OCI-LY7 (cell line): ENCODE measurements at regions not wholly inside any gene's neighbourhood (a gene's known extent, or its start where the extent isn't known, plus 50 kb on each side); places are given as distances from the start of the nearest gene placed in this dataset.

Experiments
- BruUV-seq: library from RNA; stranded (reverse); fragments of 400-500 nt; replicated peaks from 2 replicates; lab custom pipeline; 2021; lab: Mats Ljungman, UMichigan
- CTCF ChIA-PET: fragments of 300-600 bp; sonication (Branson Sonifier 250); formaldehyde crosslinking; loops from one replicate; lab custom pipeline; 2022; ENCODE audit warnings: antibody characterized with exemption; ENCODE audit not compliant: unreplicated experiment; lab: Charles Lee
- POLR2A ChIA-PET: fragments of 300-600 bp; sonication (Branson Sonifier 250); formaldehyde crosslinking; loops from one replicate; lab custom pipeline; 2022; ENCODE audit warnings: antibody characterized with exemption; lab: Charles Lee
- DNase-seq: peaks from one replicate; pipeline ENCODE4 v3.0.0-alpha.2; 2015; ENCODE audit warnings: low spot score
- H2AFZ ChIP-seq: fragments of 200-600 bp; sonication (generic), shearing (Covaris generic); 2 replicates; pipeline ENCODE4 v1.6.1; 2014; ENCODE audit warnings: mild to moderate bottlenecking, antibody characterized with exemption, low read length, moderate library complexity
- H3K27ac ChIP-seq: fragments of 200-600 bp; sonication (generic); 2 replicates; pipeline ENCODE4 v1.5.1; 2014; ENCODE audit warnings: mixed run types, low read depth, mild to moderate bottlenecking, moderate library complexity, low read length, inconsistent platforms; ENCODE audit not compliant: poor library complexity, severe bottlenecking
- H3K36me3 ChIP-seq: fragments of 200-600 bp; sonication (generic); 2 replicates; pipeline ENCODE4 v1.6.1; 2014; ENCODE audit warnings: mild to moderate bottlenecking, antibody characterized with exemption, low read length, moderate library complexity, mixed read lengths; ENCODE audit not compliant: insufficient read depth
- H3K4me1 ChIP-seq: fragments of 200-600 bp; sonication (generic); 2 replicates; pipeline ENCODE4 v1.5.1; 2014; ENCODE audit warnings: mild to moderate bottlenecking, low read length; ENCODE audit not compliant: insufficient read depth, poor library complexity, severe bottlenecking
- H3K4me2 ChIP-seq: fragments of 200-600 bp; sonication (generic); 2 replicates; pipeline ENCODE4 v1.6.1; 2014; ENCODE audit warnings: mild to moderate bottlenecking, low read length
- H3K4me3 ChIP-seq: fragments of 200-600 bp; sonication (generic); 2 replicates; pipeline ENCODE4 v1.5.1; 2014; ENCODE audit warnings: mild to moderate bottlenecking, low read depth, low read length; ENCODE audit not compliant: poor library complexity, severe bottlenecking
- H3K79me2 ChIP-seq: fragments of 200-600 bp; sonication (generic); 2 replicates; pipeline ENCODE4 v1.6.1; 2016; ENCODE audit warnings: low read depth, mild to moderate bottlenecking, low read length, moderate library complexity, mixed read lengths; ENCODE audit not compliant: insufficient read depth
- H3K9me2 ChIP-seq: fragments of 200-600 bp; sonication (generic); 2 replicates; pipeline ENCODE4 v1.6.1; 2016; ENCODE audit warnings: mild to moderate bottlenecking, low read length, mixed read lengths; ENCODE audit not compliant: insufficient read depth
- H3K9me3 ChIP-seq: fragments of 200-600 bp; sonication (generic); 2 replicates; pipeline ENCODE4 v1.6.1; 2014; ENCODE audit warnings: mild to moderate bottlenecking, mixed run types, low read length, mixed read lengths
- H4K20me1 ChIP-seq: fragments of 200-600 bp; sonication (generic); 2 replicates; pipeline ENCODE4 v1.6.1; 2014; ENCODE audit warnings: mild to moderate bottlenecking, antibody characterized with exemption, low read length, moderate library complexity, mixed read lengths; ENCODE audit not compliant: insufficient read depth
- EZH2phosphoT487 ChIP-seq: fragments of 200-600 bp; sonication (generic); IDR thresholded peaks from 2 replicates; pipeline ENCODE4 v1.6.1; 2018; ENCODE audit warnings: low read depth, borderline replicate concordance, mild to moderate bottlenecking, mixed run types, antibody characterized with exemption, low read length, moderate library complexity, mixed read lengths
- intact Hi-C: fragments of 100-400 bp; cut with micrococcal nuclease; formaldehyde crosslinking; loops from one replicate; pipeline ENCODE4 v1.10.0; 2022; ENCODE audit not compliant: unreplicated experiment
- TF ChIP-seq, protein P1 (sequence below): fragments of 200-600 bp; sonication (generic); conservative IDR thresholded peaks from 2 replicates; pipeline ENCODE4 v1.5.1; 2014; ENCODE audit warnings: mild to moderate bottlenecking, antibody characterized with exemption, low read length, moderate library complexity, mixed read lengths

GRCh38 chr11:13102865-13103539 is 93.9 kb downstream of the RASSF10 start:
- no peak overlapping the region for H3K4me2 ChIP-seq
- H3K79me2 ChIP-seq = no peaks in the 10 kb centered on the region
- no TSS peak for BruUV-seq
- H3K36me3 ChIP-seq = no peaks in the 10 kb centered on the region
- DNase-seq = no peak
- H3K4me1 ChIP-seq = no peaks in the 10 kb centered on the region
- H3K9me3 ChIP-seq = no peaks in the 10 kb centered on the region
- no peak overlapping the region for H3K4me3 ChIP-seq
- intact Hi-C loops = no loop called here
- ChIA-PET CTCF (no interaction called here), POLR2A (no interaction called here)
- no peak overlapping the region for H2AFZ ChIP-seq
- no peaks in the 10 kb centered on the region for H3K9me2 ChIP-seq
- no peak overlapping the region for H3K27ac ChIP-seq
- TF ChIP-seq, protein P1, sequence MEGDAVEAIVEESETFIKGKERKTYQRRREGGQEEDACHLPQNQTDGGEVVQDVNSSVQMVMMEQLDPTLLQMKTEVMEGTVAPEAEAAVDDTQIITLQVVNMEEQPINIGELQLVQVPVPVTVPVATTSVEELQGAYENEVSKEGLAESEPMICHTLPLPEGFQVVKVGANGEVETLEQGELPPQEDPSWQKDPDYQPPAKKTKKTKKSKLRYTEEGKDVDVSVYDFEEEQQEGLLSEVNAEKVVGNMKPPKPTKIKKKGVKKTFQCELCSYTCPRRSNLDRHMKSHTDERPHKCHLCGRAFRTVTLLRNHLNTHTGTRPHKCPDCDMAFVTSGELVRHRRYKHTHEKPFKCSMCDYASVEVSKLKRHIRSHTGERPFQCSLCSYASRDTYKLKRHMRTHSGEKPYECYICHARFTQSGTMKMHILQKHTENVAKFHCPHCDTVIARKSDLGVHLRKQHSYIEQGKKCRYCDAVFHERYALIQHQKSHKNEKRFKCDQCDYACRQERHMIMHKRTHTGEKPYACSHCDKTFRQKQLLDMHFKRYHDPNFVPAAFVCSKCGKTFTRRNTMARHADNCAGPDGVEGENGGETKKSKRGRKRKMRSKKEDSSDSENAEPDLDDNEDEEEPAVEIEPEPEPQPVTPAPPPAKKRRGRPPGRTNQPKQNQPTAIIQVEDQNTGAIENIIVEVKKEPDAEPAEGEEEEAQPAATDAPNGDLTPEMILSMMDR = no peak
- TF ChIP-seq EZH2phosphoT487 = no peak
- H4K20me1 ChIP-seq = no peaks in the 10 kb centered on the region

GRCh38 chr11:13103962-13104554 is 94.9 kb downstream of the RASSF10 start:
- Histone ChIP-seq H3K4me2 (no peak overlapping the region), H2AFZ (no peak overlapping the region), H3K4me1 (no peaks in the 10 kb centered on the region), H3K9me3 (no peaks in the 10 kb centered on the region), H3K4me3 (no peak overlapping the region), H3K36me3 (no peaks in the 10 kb centered on the region), H4K20me1 (no peaks in the 10 kb centered on the region), H3K27ac (no peak overlapping the region), H3K79me2 (no peaks in the 10 kb centered on the region), H3K9me2 (no peaks in the 10 kb centered on the region)
- ChIA-PET POLR2A (no interaction called here), CTCF (no interaction called here)
- BruUV-seq = no TSS peak
- intact Hi-C loops = no loop called here
- no peak for TF ChIP-seq EZH2phosphoT487
- TF ChIP-seq, protein P1 = no peak
- no peak for DNase-seq

DNA sequence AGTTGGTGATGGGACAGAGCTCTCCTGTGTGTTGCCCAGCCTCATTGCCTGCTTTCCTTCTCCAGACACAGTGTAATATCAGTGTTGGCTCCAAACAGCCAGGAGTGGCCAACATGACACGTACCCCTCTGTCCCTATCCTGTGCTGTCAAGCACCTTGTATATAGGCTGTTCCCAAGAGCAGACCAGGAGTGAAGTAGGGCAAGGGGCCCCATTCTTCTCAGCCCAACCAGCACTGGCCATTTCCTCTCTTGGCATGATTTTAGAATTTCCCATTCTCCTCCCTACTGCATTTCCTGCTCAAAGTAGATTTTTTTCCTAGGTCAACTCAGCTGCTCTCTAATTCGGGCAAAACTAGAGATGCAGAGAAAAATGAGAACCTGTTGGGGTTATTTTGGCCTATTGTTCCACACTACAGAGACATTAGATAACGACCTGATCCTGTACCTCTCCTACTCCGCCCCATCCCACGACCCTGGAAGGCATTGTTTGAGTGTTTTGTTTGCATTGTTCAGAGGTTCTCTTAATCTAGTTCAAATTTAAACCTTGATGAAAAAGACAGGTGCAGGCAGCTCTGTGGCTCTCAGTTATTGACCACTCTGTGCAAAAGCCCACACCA is 95.6 kb downstream of the RASSF10 start:
- ChIA-PET CTCF (no interaction called here), POLR2A (no interaction called here)
- no TSS peak for BruUV-seq
- H3K9me3 ChIP-seq = no peaks in the 10 kb centered on the region
- intact Hi-C loops = no loop called here
- H3K4me2 ChIP-seq = no peak overlapping the region
- H4K20me1 ChIP-seq = no peaks in the 10 kb centered on the region
- no peak overlapping the region for H3K27ac ChIP-seq
- H2AFZ ChIP-seq = no peak overlapping the region
- no peak for TF ChIP-seq EZH2phosphoT487
- TF ChIP-seq, protein P1 = no peak
- no peak overlapping the region for H3K4me3 ChIP-seq
- H3K36me3 ChIP-seq = no peaks in the 10 kb centered on the region
- H3K9me2 ChIP-seq = no peaks in the 10 kb centered on the region
- H3K4me1 ChIP-seq = no peaks in the 10 kb centered on the region
- no peaks in the 10 kb centered on the region for H3K79me2 ChIP-seq
- no peak for DNase-seq
